ENCODE measurements at regions not wholly inside any gene's neighbourhood (a gene's known extent, or its start where the extent isn't known, plus 50 kb on each side); places are given as distances from the start of the nearest gene placed in this dataset.

DNA sequence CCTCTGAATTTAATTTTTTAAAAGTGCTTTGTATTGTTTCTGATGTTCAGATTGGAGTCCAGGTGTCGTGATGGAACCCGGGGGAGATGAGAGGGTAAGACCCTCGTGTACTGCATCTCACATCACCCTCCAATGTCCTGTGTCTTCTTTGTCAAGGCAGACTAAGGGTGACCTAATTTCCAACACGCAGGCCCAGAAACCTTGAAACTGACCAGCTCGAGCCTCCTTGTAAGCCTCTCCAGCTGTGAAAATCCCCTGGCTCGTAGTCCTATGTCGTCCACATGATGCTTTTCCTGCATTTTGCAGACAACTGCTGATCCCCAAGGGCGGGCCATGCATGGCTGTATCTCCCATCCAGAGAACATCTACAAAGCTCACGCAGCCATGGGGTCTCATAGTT lies 220.2 kb downstream of the ARHGAP12 start:
- Histone ChIP-seq H3K9me3 (peaks cover 20% of the 10 kb centered on the region), H3K4me1 (peaks cover 36% of the 10 kb centered on the region), H3K36me3 (ENCODE audit: insufficient read depth in 1 of 2, low read depth in 1 of 2) (no peaks in the 10 kb centered on the region), H3K27me3 (ENCODE audit: insufficient read depth in 3 of 3, low read length in 2 of 3) (no peaks in the 10 kb centered on the region), H3K4me3 (no peak overlapping the region), H3K27ac (peak overlapping the region; percentile 96)
- intact Hi-C loops (cut with DNase I), result loop anchor here (2.0 to 5.0 kb wide), 2 partner anchors 49 to 100 kb away; no protein-coding TSS in a partner anchor
- no peak for TF ChIP-seq CTCF (IDR thresholded peaks at IDR 0.05)
- peak; percentile 12 to 42 (median 26) for ATAC-seq
- peak in 1 of 2 donors; percentile 56 for DNase-seq
- 29 to 40% (median 33%) methylated on average over 9 of the region's 9 CpGs for WGBS, 3 donors

GRCh38 chr10:31708046-31708445 lies 220.6 kb downstream of the ARHGAP12 start:
- 27 to 30% (median 30%) methylated on average over 3 of the region's 3 CpGs for WGBS, 3 donors
- peaks cover 20% of the 10 kb centered on the region for H3K9me3 ChIP-seq
- peaks cover 36% of the 10 kb centered on the region for H3K4me1 ChIP-seq
- no peaks in the 10 kb centered on the region for H3K36me3 ChIP-seq (ENCODE audit: insufficient read depth in 1 of 2, low read depth in 1 of 2)
- ATAC-seq (no peak), DNase-seq (no peak)
- TF ChIP-seq CTCF (IDR thresholded peaks at IDR 0.05), result no peak
- peak overlapping the region; percentile 28 for H3K4me3 ChIP-seq
- no peaks in the 10 kb centered on the region for H3K27me3 ChIP-seq (ENCODE audit: insufficient read depth in 3 of 3, low read length in 2 of 3)
- H3K27ac ChIP-seq, result peak overlapping the region; percentile 96
- intact Hi-C loops (cut with DNase I), result loop anchor here (2.0 to 5.0 kb wide), 2 partner anchors 49 to 101 kb away; no protein-coding TSS in a partner anchor

GRCh38 chr10:31707093-31708039 lies 221.3 kb downstream of the ARHGAP12 start:
- DNase-seq (peak; percentile 69 to 78), ATAC-seq (peak; percentile 17 to 49 (median 30))
- WGBS, 3 donors, result 30 to 48% (median 32%) methylated on average over 14 of the region's 14 CpGs
- peak overlapping the region; percentile 28 for H3K4me3 ChIP-seq
- H3K27ac ChIP-seq, result peak overlapping the region; percentile 96
- intact Hi-C loops (cut with DNase I), result loop anchor here (2.0 to 5.0 kb wide), 2 partner anchors 50 to 101 kb away; no protein-coding TSS in a partner anchor
- H3K27me3 ChIP-seq (ENCODE audit: insufficient read depth in 3 of 3, low read length in 2 of 3), result no peaks in the 10 kb centered on the region
- peaks cover 36% of the 10 kb centered on the region for H3K4me1 ChIP-seq
- no peaks in the 10 kb centered on the region for H3K36me3 ChIP-seq (ENCODE audit: insufficient read depth in 1 of 2, low read depth in 1 of 2)
- H3K9me3 ChIP-seq, result peaks cover 20% of the 10 kb centered on the region
- no peak for TF ChIP-seq CTCF (IDR thresholded peaks at IDR 0.05)

GRCh38 chr10:31706464-31707092 lies 222.1 kb downstream of the ARHGAP12 start:
- Histone ChIP-seq H3K27me3 (ENCODE audit: insufficient read depth in 3 of 3, low read length in 2 of 3) (no peaks in the 10 kb centered on the region), H3K36me3 (ENCODE audit: insufficient read depth in 1 of 2, low read depth in 1 of 2) (no peaks in the 10 kb centered on the region), H3K4me3 (peak overlapping the region; percentile 3), H3K27ac (peak overlapping the region; percentile 96), H3K4me1 (peaks cover 39% of the 10 kb centered on the region), H3K9me3 (peaks cover 16% of the 10 kb centered on the region)
- DNase-seq, result no peak
- ATAC-seq, result no peak
- TF ChIP-seq CTCF (IDR thresholded peaks at IDR 0.05), result no peak
- intact Hi-C loops (cut with DNase I), result loop anchor here (5.0 kb wide), 1 partner anchor 51 kb away; no protein-coding TSS in a partner anchor
- 57 to 68% (median 63%) methylated on average over 7 of the region's 7 CpGs for WGBS, 3 donors

Measured in psoas muscle (tissue), 7 donors.